Body of pancreas (tissue), 4 donors: ENCODE measurements at regions not wholly inside any gene's neighbourhood (a gene's known extent, or its start where the extent isn't known, plus 50 kb on each side); places are given as distances from the start of the nearest gene placed in this dataset.

Experiments
- POLR2A ChIP-seq, 3 donors: fragments of 450-650 bp; IDR thresholded peaks; one replicate each; pipeline ENCODE4 v1.6.1; 2016; ENCODE audit warnings: antibody characterized with exemption in 3 of 3, mild to moderate bottlenecking in 2 of 3
- TF ChIP-seq, protein P1 (sequence below), 7 experiments: fragments of 450-650 bp in 4 of 7; fragments of 200-600 bp in 3 of 7; sonication (generic) in 3 of 7; IDR thresholded peaks; one replicate each; pipeline ENCODE4 v1.5.1; 2016 to 2019; ENCODE audit warnings: antibody characterized with exemption in 7 of 7

DNA sequence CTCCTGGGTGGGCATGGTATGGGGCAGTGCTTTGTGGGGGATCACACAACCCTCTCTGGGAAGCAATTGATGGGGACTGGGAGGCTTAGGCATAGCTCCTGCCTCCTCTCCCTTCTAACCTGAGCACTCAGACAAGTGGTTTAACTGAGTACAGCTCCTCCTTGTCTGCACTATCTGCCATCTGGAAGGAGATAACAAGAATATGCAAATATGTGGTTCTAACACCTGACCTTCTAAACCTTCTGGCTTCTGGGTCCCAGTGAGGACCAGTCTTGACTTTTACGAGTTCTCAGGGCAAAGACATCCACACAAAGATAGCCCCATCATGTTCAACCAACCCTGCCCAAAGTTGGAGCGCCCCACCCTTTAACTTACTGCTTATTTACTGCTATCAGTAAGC is 381.0 kb upstream of the TSHZ3 start:
- TF ChIP-seq, protein P1, sequence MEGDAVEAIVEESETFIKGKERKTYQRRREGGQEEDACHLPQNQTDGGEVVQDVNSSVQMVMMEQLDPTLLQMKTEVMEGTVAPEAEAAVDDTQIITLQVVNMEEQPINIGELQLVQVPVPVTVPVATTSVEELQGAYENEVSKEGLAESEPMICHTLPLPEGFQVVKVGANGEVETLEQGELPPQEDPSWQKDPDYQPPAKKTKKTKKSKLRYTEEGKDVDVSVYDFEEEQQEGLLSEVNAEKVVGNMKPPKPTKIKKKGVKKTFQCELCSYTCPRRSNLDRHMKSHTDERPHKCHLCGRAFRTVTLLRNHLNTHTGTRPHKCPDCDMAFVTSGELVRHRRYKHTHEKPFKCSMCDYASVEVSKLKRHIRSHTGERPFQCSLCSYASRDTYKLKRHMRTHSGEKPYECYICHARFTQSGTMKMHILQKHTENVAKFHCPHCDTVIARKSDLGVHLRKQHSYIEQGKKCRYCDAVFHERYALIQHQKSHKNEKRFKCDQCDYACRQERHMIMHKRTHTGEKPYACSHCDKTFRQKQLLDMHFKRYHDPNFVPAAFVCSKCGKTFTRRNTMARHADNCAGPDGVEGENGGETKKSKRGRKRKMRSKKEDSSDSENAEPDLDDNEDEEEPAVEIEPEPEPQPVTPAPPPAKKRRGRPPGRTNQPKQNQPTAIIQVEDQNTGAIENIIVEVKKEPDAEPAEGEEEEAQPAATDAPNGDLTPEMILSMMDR (IDR thresholded peaks at IDR 0.05) = no peak
- TF ChIP-seq POLR2A (IDR thresholded peaks at IDR 0.05) = no peak
